ENCODE measurements at regions not wholly inside any gene's neighbourhood (a gene's known extent, or its start where the extent isn't known, plus 50 kb on each side); places are given as distances from the start of the nearest gene placed in this dataset.

- TF ChIP-seq CTCF (IDR thresholded peaks at IDR 0.05 in 2 of 3, conservative IDR thresholded peaks at IDR 0.05 in 1 of 3; ENCODE audit: control insufficient read depth in 2 of 3, extremely low read depth in 1 of 3, insufficient read depth in 1 of 3, low read depth in 3 of 3, low read length in 3 of 3) (no peak), USF1 (IDR thresholded peaks at IDR 0.05; ENCODE audit: borderline replicate concordance, extremely low read length, insufficient read depth, low read depth, low read length) (no peak), SREBF1 (IDR thresholded peaks at IDR 0.05; ENCODE audit: low read length) (no peak), PRDM15 (CRISPR knock-in tag; IDR thresholded peaks at IDR 0.05) (no peak), ZNF274 (IDR thresholded peaks at IDR 0.05; ENCODE audit: insufficient read depth, insufficient read length) (no peak)
These were observed 221.0 kb downstream of the FRK start for GRCh38 chr6:115839583-115840181.
